Neutrophil (primary cell): ENCODE measurements at regions not wholly inside any gene's neighbourhood (a gene's known extent, or its start where the extent isn't known, plus 50 kb on each side); places are given as distances from the start of the nearest gene placed in this dataset.

Experiments
- H3K27ac ChIP-seq: fragments of 200-600 bp; sonication (generic); 2 replicates; pipeline ENCODE4 v1.5.1; 2016; ENCODE audit warnings: mild to moderate bottlenecking, moderate library complexity
- H3K27me3 ChIP-seq: fragments of 200-600 bp; sonication (generic); 2 replicates; pipeline ENCODE4 v1.6.0; 2016; ENCODE audit warnings: mild to moderate bottlenecking
- H3K36me3 ChIP-seq: fragments of 200-600 bp; sonication (generic); 2 replicates; pipeline ENCODE4 v1.5.1; 2017
- H3K4me1 ChIP-seq, 2 experiments: fragments of 200-600 bp in 1 of 2; sonication (generic) in 1 of 2; 1 replicate in 1 of 2; 2 replicates in 1 of 2; pipeline versions ENCODE4 v1.5.1 to v1.6.1; 2013 to 2016; ENCODE audit warnings: low read depth in 1 of 2, low read length in 1 of 2, mild to moderate bottlenecking in 1 of 2, moderate library complexity in 1 of 2; ENCODE audit not compliant: control insufficient read depth in 1 of 2, insufficient read depth in 1 of 2
- H3K4me3 ChIP-seq, 2 experiments: fragments of 200-600 bp in 1 of 2; sonication (generic) in 1 of 2; 1 replicate in 1 of 2; 2 replicates in 1 of 2; pipeline ENCODE4 v1.5.1; 2013 to 2016; ENCODE audit warnings: low read depth in 1 of 2, low read length in 1 of 2, mild to moderate bottlenecking in 1 of 2, moderate library complexity in 1 of 2
- H3K9me3 ChIP-seq: fragments of 200-600 bp; sonication (generic); 2 replicates; pipeline ENCODE4 v1.5.1; 2016
- TF ChIP-seq, protein P1 (sequence below): fragments of 200-600 bp; sonication (generic); IDR thresholded peaks from 2 replicates; pipeline ENCODE4 v1.5.1; 2016; ENCODE audit warnings: antibody characterized with exemption

- H3K36me3 ChIP-seq, result no peaks in the 10 kb centered on the region
- H3K27me3 ChIP-seq, result peaks cover 6% of the 10 kb centered on the region
- H3K27ac ChIP-seq, result no peak overlapping the region
- no peaks in the 10 kb centered on the region for H3K9me3 ChIP-seq
- TF ChIP-seq, protein P1, sequence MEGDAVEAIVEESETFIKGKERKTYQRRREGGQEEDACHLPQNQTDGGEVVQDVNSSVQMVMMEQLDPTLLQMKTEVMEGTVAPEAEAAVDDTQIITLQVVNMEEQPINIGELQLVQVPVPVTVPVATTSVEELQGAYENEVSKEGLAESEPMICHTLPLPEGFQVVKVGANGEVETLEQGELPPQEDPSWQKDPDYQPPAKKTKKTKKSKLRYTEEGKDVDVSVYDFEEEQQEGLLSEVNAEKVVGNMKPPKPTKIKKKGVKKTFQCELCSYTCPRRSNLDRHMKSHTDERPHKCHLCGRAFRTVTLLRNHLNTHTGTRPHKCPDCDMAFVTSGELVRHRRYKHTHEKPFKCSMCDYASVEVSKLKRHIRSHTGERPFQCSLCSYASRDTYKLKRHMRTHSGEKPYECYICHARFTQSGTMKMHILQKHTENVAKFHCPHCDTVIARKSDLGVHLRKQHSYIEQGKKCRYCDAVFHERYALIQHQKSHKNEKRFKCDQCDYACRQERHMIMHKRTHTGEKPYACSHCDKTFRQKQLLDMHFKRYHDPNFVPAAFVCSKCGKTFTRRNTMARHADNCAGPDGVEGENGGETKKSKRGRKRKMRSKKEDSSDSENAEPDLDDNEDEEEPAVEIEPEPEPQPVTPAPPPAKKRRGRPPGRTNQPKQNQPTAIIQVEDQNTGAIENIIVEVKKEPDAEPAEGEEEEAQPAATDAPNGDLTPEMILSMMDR, result no peak
- peaks cover 26 to 27% of the 10 kb centered on the region in 2 experiments for H3K4me1 ChIP-seq
- H3K4me3 ChIP-seq, result no peak overlapping the region
Observed at GRCh38 chr12:45660330-45660729, 69.2 kb upstream of the ARID2 start.

GRCh38 chr12:45663455-45663854 is 66.1 kb upstream of the ARID2 start:
- Histone ChIP-seq H3K36me3 (no peaks in the 10 kb centered on the region), H3K4me1 (peaks cover 9 to 11% of the 10 kb centered on the region in 2 experiments), H3K4me3 (no peak overlapping the region), H3K9me3 (no peaks in the 10 kb centered on the region), H3K27ac (no peak overlapping the region), H3K27me3 (peaks cover 6% of the 10 kb centered on the region)
- TF ChIP-seq, protein P1, result no peak

DNA sequence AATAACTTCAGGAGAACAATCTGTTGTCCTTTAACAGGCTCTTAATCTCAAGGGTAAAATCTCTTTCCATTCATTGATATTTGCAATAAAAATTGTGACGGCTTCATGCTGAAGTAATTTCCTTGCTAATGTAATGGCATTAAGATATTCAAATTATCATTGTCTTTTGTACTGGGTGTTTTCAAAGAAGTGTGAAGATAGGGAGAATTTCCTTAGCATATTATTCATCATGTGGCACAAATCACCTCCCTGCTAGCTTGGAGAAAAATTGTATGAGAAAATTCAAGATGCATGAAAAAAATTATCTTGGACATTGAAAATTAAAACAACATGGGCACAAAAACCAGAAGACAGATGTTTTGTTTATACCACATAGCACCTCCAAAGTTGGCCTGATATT is 63.6 kb upstream of the ARID2 start:
- Histone ChIP-seq H3K27ac (no peak overlapping the region), H3K36me3 (no peaks in the 10 kb centered on the region), H3K4me3 (no peak overlapping the region), H3K4me1 (peaks cover 20 to 23% of the 10 kb centered on the region in 2 experiments), H3K27me3 (peaks cover 6% of the 10 kb centered on the region), H3K9me3 (no peaks in the 10 kb centered on the region)
- TF ChIP-seq, protein P1, result no peak

DNA sequence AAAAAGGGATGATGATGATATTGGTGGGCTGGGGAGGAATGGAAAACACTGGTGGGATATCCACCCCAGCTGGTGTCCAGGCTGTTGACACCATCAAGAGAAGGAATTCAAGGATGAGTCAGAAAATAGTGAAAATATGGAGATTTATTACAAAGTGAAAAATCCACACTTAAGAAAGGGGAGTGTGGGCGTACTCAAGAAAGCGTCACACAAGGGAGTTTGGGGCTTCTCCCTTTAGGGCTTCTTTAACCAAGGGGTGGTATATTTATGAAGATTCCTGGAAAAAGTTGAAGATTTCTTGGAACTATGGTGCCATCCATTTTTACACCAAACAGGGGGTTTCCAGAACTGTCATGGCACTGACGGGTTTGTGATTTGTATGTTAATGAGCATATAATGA is 63.1 kb upstream of the ARID2 start:
- Histone ChIP-seq H3K27me3 (peaks cover 6% of the 10 kb centered on the region), H3K36me3 (no peaks in the 10 kb centered on the region), H3K9me3 (no peaks in the 10 kb centered on the region), H3K4me1 (peaks cover 21 to 27% of the 10 kb centered on the region in 2 experiments), H3K27ac (no peak overlapping the region), H3K4me3 (no peak overlapping the region)
- TF ChIP-seq, protein P1, result no peak

DNA sequence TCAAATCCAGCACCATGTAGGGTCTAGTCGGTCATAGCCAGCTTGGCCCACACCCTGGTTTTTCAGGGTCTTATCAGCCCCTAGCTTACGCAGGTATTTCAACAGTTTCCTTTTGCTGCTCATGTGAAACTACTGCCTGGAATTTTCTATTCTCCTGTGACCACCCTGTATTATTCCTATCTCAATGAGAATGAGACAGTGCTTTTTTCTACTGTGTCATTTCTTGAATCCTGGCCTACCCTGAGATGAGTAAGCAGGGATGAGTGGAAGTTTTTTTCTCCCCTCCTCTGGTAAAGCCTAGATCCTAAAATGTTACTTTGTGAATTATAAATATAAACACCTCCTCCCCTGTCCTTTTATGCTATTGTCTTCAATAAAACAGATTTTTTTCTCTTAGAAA is 62.7 kb upstream of the ARID2 start:
- TF ChIP-seq, protein P1, result no peak
- Histone ChIP-seq H3K4me1 (peaks cover 21 to 27% of the 10 kb centered on the region in 2 experiments), H3K9me3 (no peaks in the 10 kb centered on the region), H3K27me3 (peaks cover 6% of the 10 kb centered on the region), H3K36me3 (no peaks in the 10 kb centered on the region), H3K4me3 (no peak overlapping the region), H3K27ac (no peak overlapping the region)

DNA sequence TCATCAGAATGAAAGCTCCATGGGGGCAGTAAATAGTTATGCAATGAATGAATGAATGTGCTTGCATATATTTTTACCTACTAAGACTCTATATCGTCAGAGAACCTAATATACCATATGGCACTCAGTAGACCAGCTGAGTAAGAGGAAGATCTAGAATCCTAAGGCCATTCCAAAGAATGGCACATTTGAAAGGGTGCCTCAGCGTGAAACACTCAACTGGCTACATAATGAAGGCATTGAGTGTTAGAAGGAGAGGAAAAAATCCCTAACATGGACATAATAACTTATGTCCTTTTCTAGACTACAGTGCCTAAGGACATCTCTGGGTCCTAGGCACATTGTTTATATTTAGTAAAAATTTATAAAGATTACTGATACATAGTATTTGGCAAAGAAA is 61.7 kb upstream of the ARID2 start:
- Histone ChIP-seq H3K27me3 (no peaks in the 10 kb centered on the region), H3K36me3 (no peaks in the 10 kb centered on the region), H3K4me3 (no peak overlapping the region), H3K4me1 (peaks cover 21 to 27% of the 10 kb centered on the region in 2 experiments), H3K9me3 (no peaks in the 10 kb centered on the region), H3K27ac (no peak overlapping the region)
- TF ChIP-seq, protein P1, result no peak
